Ecto neural progenitor cell (in vitro differentiated cells): ENCODE measurements at regions not wholly inside any gene's neighbourhood (a gene's known extent, or its start where the extent isn't known, plus 50 kb on each side); places are given as distances from the start of the nearest gene placed in this dataset.

Source experiments
- DNase-seq: peaks from one replicate; pipeline ENCODE4 v3.0.0-alpha.2; 2018; ENCODE audit warnings: low spot score

DNA sequence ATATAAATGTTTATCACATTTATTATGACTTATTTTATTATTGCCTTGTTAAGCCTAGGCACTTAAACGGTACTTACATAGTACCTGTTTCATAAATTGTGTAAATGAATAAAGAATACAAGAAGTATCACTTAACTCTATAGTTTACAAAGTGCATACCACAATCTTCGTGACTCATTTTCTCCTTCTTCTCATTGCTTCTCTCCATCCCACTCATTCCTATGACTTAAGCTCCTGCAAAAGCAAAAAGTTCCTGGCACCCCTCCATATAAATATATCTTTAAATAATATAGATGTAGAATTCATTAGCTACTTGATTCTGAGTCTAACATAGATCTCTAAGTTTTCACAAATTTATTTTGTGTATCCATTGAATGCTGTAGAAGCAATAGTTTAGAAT is 1382.0 kb upstream of the CELF2 start:
- no peak for DNase-seq

- no peak for DNase-seq
Observed at GRCh38 chr10:9636216-9636615, 1381.5 kb upstream of the CELF2 start.

DNA sequence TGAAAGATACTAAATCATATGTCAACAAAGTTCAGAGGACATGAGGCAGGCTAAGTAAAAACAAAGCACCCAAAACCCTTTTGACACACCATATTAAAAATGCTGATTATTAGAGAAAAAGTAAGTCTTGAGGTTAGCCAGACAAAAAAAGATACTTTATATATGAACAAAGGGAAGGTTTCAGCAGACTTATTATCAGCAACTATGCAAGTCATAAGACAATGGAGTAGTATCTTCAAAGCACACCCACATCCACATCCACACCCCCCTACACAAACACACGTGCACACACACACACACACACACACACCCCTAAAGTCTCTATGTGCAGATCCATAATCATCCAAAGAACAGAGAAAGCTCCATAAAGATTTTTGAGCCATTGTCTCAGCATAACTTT is 1373.9 kb upstream of the CELF2 start:
- no peak for DNase-seq

- no peak for DNase-seq
Observed at GRCh38 chr10:9645404-9645803, 1372.3 kb upstream of the CELF2 start.

DNA sequence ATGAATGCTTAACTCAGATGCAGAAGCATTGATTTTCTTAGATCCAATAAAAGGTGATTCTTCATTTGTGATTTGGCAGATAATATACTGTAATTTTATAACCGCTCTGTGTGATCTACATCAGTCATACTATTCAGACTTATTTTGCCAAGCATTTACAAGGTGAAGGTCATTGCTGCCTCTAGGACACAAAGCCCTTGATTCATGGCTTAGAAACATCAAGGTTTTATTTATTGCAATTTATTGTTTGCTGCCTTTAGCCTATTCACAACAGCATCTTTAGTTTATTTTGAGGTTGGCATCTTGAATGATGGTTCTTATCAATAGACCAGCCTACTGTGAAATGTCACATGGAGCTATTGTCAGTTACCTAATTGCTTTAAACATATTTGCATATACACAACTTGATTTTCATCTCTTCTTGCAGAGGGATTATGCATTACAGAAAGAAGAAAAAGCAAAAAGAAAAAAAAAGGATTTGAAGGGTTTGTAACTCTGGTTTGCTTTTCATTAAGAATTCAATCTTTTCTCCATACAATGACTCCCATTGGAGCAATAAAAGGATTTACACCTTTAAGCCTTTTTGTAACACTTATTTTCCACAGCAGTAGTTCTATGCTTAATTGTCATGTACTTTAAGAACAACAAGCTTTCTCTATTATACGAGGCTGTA is 1371.6 kb upstream of the CELF2 start:
- no peak for DNase-seq

- no peak for DNase-seq
Observed at GRCh38 chr10:9654261-9654660, 1363.4 kb upstream of the CELF2 start.

- DNase-seq: no peak
Observed at GRCh38 chr10:9656386-9656785, 1361.3 kb upstream of the CELF2 start.

DNA sequence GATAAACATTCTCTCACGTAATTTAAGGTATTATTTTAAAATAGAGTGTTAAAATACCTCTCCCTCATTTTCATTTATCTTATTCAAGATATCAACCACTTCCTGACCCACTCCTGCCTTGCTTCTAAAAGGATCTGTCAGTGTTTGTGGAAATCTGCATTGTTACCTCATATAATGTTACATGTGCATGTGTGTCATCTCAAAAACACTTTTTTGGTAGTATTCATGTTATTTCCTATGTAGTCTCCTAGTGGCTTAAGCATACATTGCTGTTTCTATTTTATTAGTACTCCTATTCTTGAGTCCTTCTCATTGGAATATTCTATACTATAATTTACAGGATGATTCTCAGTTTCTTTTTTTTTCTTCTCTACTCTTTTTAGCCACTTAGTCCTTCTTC is 1360.7 kb upstream of the CELF2 start:
- DNase-seq: no peak

- DNase-seq: no peak
Observed at GRCh38 chr10:9657530-9657929, 1360.1 kb upstream of the CELF2 start.

- DNase-seq: no peak
Observed at GRCh38 chr10:9668411-9668810, 1349.3 kb upstream of the CELF2 start.

- no peak for DNase-seq
Observed at GRCh38 chr10:9670911-9671310, 1346.8 kb upstream of the CELF2 start.

DNA sequence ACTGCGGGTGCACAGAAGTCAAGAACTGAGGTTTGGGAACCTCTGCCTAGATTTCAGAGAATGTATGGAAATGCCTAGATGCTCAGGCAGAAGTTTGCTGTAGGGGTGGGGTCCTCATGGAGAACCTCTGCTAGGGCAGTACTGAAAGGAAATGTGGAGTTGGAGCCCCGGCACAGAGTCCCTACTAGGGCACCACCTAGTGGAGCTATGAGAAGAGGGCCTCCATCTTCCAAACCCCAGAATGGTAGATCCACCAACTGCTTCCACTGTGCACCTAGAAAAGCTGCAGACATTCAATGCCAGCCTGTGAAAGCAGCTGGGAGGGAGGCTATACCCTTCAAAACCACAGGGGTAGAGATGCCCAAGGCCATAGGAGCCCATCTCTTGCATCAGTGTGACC is 1336.0 kb upstream of the CELF2 start:
- DNase-seq: no peak

- no peak for DNase-seq
Observed at GRCh38 chr10:9682802-9683201, 1334.9 kb upstream of the CELF2 start.

DNA sequence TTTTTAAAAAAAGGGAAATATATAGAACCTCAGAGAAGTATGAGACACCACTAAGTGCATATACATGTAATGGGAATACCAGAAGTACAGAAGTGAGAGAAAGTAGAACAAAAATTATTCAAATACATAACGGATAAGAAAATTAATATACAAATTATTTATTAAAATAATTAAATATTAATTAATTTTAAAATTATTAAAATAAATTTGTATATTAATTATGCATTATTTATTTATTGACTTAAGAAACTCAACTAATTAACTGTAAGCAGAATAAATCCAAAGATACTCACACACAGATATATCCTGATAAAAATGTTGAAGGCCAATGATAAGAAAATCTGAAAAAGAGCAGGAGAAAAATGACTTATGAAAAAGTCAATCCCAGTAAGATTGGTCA is 1333.5 kb upstream of the CELF2 start:
- no peak for DNase-seq

DNA sequence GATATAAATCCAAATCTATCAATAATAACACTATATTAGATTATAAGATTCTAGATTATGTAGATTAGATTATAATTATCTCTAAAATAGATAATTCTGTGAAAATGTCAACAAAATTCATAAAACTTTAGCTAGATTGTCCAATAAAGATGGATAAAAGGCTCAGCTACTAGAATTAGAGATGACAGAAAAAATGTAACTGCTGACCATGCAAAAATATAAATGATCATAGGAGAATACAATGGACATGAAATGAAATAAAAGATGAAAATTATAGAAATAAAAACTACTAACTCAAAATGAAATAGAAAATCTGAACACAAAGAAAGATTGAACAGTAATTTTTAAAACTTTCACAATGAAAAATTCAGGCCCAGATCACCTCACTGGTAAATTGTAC is 1332.1 kb upstream of the CELF2 start:
- DNase-seq: no peak

GRCh38 chr10:9688711-9689110 is 1329.0 kb upstream of the CELF2 start:
- DNase-seq: no peak

DNA sequence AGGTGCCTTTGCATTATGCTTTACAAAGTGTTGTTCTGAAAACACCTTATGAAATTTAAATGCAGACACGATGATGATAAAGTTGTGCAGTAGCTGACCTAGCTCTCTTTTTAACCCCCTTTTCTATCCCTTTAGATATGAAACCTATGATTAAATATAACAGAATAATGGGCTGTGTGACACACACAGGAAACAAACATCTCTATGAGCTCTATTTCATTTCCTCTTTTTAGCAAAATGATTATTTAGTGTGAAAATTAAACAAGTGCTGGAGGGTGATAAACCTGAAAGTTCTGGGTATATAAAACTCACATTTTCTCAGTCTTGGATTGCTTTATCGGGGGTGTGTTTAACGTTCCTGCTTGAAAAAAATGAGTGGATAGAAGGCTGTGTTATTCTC is 1310.5 kb upstream of the CELF2 start:
- no peak for DNase-seq

- no peak for DNase-seq
Observed at GRCh38 chr10:9709849-9710248, 1307.8 kb upstream of the CELF2 start.

GRCh38 chr10:9712393-9712792 is 1305.3 kb upstream of the CELF2 start:
- DNase-seq: no peak

- DNase-seq: no peak
Observed at GRCh38 chr10:9719246-9719645, 1298.4 kb upstream of the CELF2 start.

- DNase-seq: no peak
Observed at GRCh38 chr10:9733766-9734165, 1283.9 kb upstream of the CELF2 start.

DNA sequence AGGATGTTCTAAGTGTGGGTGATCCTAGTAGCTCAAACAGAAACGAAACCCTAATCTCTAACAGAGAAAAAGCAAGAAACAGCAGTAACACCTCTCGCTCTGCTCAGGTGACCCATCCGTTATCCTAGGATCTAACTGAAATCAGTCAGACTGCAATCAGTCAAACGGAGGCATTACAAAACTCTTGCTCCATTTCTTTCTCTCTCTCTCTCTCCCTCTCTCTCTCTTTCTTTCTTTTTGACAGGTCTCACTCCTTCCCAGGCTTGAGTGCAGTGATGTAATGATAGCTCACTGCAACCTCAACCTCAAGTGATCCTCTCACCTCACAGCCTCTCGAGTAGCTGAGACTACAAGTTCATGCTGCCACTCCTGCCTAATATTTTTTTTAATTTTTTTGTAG is 1283.5 kb upstream of the CELF2 start:
- no peak for DNase-seq

DNA sequence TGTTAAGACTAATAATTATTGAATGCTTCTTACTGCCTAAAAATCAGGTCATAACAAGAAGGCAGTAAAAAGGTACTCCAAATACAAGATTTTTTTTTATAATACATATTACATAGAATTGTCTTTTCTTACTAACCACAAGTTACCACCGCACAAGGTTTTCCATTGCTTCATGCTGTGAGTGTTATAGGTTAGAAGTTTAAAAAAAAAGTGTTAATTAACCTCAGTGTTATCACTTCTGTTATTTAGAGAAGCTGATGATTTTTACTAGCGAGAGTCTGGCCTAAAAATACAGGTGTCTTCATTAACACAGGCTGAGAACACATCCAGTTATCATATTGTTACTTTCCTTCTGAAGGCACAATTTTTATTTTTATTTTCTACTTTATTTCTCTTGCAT is 1281.9 kb upstream of the CELF2 start:
- no peak for DNase-seq

- DNase-seq: no peak
Observed at GRCh38 chr10:9743639-9744038, 1274.0 kb upstream of the CELF2 start.

- no peak for DNase-seq
Observed at GRCh38 chr10:9745158-9745557, 1272.5 kb upstream of the CELF2 start.
